Activated CD4-positive, alpha-beta T cell treated with anti-CD3 and anti-CD28 coated beads, Interleukin-2, amount 50 U/mL, for 16 hours (primary cell): ENCODE measurements at regions not wholly inside any gene's neighbourhood (a gene's known extent, or its start where the extent isn't known, plus 50 kb on each side); places are given as distances from the start of the nearest gene placed in this dataset.
"Not testable (repeated sequence)": the region's sequence is repeated elsewhere in the genome, so short reads cannot be mapped to it uniquely, and the experiment has no call there.

Source experiments
- DNase-seq: peaks from one replicate; pipeline ENCODE4 v3.0.0-alpha.2; 2020

GRCh38 chrX:116863029-116863428 lies 400.3 kb upstream of the CT83 start:
- DNase-seq = no peak

- no peak for DNase-seq
These were observed 399.6 kb upstream of the CT83 start for GRCh38 chrX:116862340-116862739.

GRCh38 chrX:116841290-116841689 lies 378.5 kb upstream of the CT83 start:
- no peak for DNase-seq

GRCh38 chrX:116827063-116827462 lies 364.3 kb upstream of the CT83 start:
- no peak for DNase-seq

GRCh38 chrX:116824785-116825184 lies 362.0 kb upstream of the CT83 start:
- no peak for DNase-seq

- no peak for DNase-seq
These were observed 360.9 kb upstream of the CT83 start for GRCh38 chrX:116823677-116824076.

GRCh38 chrX:116806288-116806802 lies 343.6 kb upstream of the CT83 start:
- no peak for DNase-seq

- no peak for DNase-seq
These were observed 339.2 kb upstream of the CT83 start for GRCh38 chrX:116801943-116802342.

GRCh38 chrX:116781926-116782325 lies 319.1 kb upstream of the CT83 start:
- DNase-seq = no peak

- no peak for DNase-seq
These were observed 294.7 kb upstream of the CT83 start for GRCh38 chrX:116757491-116757890.

GRCh38 chrX:116756958-116757357 lies 294.2 kb upstream of the CT83 start:
- DNase-seq = no peak

- DNase-seq = no peak
These were observed 287.2 kb upstream of the CT83 start for GRCh38 chrX:116749943-116750342.

- no peak for DNase-seq
These were observed 269.4 kb upstream of the CT83 start for GRCh38 chrX:116732214-116732613.

GRCh38 chrX:116726806-116727205 lies 264.0 kb upstream of the CT83 start:
- no peak for DNase-seq

- DNase-seq = no peak
These were observed 231.3 kb upstream of the CT83 start for GRCh38 chrX:116694046-116694445.

GRCh38 chrX:116679544-116679943 lies 216.8 kb upstream of the CT83 start:
- DNase-seq = not testable (repeated sequence)

GRCh38 chrX:116667346-116668134 lies 204.8 kb upstream of the CT83 start:
- no peak for DNase-seq

GRCh38 chrX:116657071-116657470 lies 194.3 kb upstream of the CT83 start:
- no peak for DNase-seq

- no peak for DNase-seq
These were observed 165.7 kb upstream of the CT83 start for GRCh38 chrX:116628464-116628863.

- no peak for DNase-seq
These were observed 155.8 kb upstream of the CT83 start for GRCh38 chrX:116618546-116618945.

- DNase-seq = no peak
These were observed 145.0 kb upstream of the CT83 start for GRCh38 chrX:116607776-116608175.

- DNase-seq = no peak
These were observed 142.8 kb upstream of the CT83 start for GRCh38 chrX:116605576-116605975.

- no peak for DNase-seq
These were observed 133.2 kb upstream of the CT83 start for GRCh38 chrX:116596010-116596409.
